Body of pancreas (tissue), 4 donors: ENCODE measurements at regions not wholly inside any gene's neighbourhood (a gene's known extent, or its start where the extent isn't known, plus 50 kb on each side); places are given as distances from the start of the nearest gene placed in this dataset.
A peak's percentile ranks its signal among the peaks of the same experiment; 100 is the strongest.

Experiments
- ATAC-seq: fragments of 150-250 bp; one replicate; pipeline ENCODE4 v1.9.1; 2016
- DNase-seq, 4 donors: peaks; one replicate each; pipeline ENCODE4 v3.0.0-alpha.2; 2019
- H3K27ac ChIP-seq, 4 donors: fragments of 200-600 bp; sonication (generic); 1 replicate in 3 of 4; 2 replicates in 1 of 4; pipeline versions ENCODE4 v1.5.1 to v1.6.1; 2016 to 2019; ENCODE audit warnings: mild to moderate bottlenecking in 1 of 4, mixed read lengths in 1 of 4, moderate library complexity in 1 of 4
- H3K27me3 ChIP-seq, 2 donors: fragments of 200-600 bp; sonication (generic); one replicate each; pipeline ENCODE4 v1.6.0; 2016; ENCODE audit warnings: mild to moderate bottlenecking in 1 of 2
- H3K36me3 ChIP-seq, 2 donors: fragments of 200-600 bp; sonication (generic); replicated peaks in 1 of 2; 2 replicates each; pipeline ENCODE4 v1.5.1; 2016; ENCODE audit warnings: low read depth in 2 of 2; ENCODE audit not compliant: insufficient read depth in 1 of 2
- H3K4me1 ChIP-seq: fragments of 200-600 bp; sonication (generic); one replicate; pipeline ENCODE4 v1.6.0; 2016
- H3K4me3 ChIP-seq, 2 donors: fragments of 200-600 bp; sonication (generic); 1 replicate in 1 of 2; 2 replicates in 1 of 2; pipeline ENCODE4 v1.5.1; 2016 to 2019
- H3K9me3 ChIP-seq, 3 donors: fragments of 200-600 bp; sonication (generic); 1 replicate in 2 of 3; 2 replicates in 1 of 3; pipeline ENCODE4 v1.5.1; 2016
- CTCF ChIP-seq, 7 experiments: fragments of 450-650 bp in 4 of 7; fragments of 200-600 bp in 3 of 7; sonication (generic) in 3 of 7; IDR thresholded peaks; one replicate each; pipeline ENCODE4 v1.5.1; 2016 to 2019; ENCODE audit warnings: antibody characterized with exemption in 7 of 7
- POLR2A ChIP-seq, 3 donors: fragments of 450-650 bp; IDR thresholded peaks; one replicate each; pipeline ENCODE4 v1.6.1; 2016; ENCODE audit warnings: antibody characterized with exemption in 3 of 3, mild to moderate bottlenecking in 2 of 3
- WGBS, 2 donors: methylation state at CpG; one replicate each; pipeline ENCODE4 v1.1.5; 2017; 5-methylcytosine and 5-hydroxymethylcytosine counted together
- intact Hi-C: fragments of 100-400 bp; cut with DNase I; formaldehyde crosslinking; loops from one replicate; pipeline ENCODE4 v1.15.1; 2023

- no peak overlapping the region for H3K27ac ChIP-seq
- TF ChIP-seq POLR2A (IDR thresholded peaks at IDR 0.05) (no peak), CTCF (IDR thresholded peaks at IDR 0.05) (no peak)
- ATAC-seq (no peak), DNase-seq (no peak)
- intact Hi-C loops, result no loop called here
- no peaks in the 10 kb centered on the region for H3K36me3 ChIP-seq
- no peak overlapping the region for H3K4me3 ChIP-seq
- H3K27me3 ChIP-seq, result no peaks in the 10 kb centered on the region
- H3K4me1 ChIP-seq, result no peaks in the 10 kb centered on the region
- H3K9me3 ChIP-seq, result no peaks in the 10 kb centered on the region
- WGBS, 2 donors, result 55 to 75% methylated on average over 1 of the region's 1 CpG
Observed at GRCh38 chr3:109804697-109805096, 467.4 kb upstream of the DPPA4 start.

GRCh38 chr3:109806929-109807328 is 469.6 kb upstream of the DPPA4 start:
- Histone ChIP-seq H3K4me3 (no peak overlapping the region), H3K27ac (no peak overlapping the region), H3K36me3 (no peaks in the 10 kb centered on the region), H3K9me3 (no peaks in the 10 kb centered on the region), H3K27me3 (no peaks in the 10 kb centered on the region), H3K4me1 (no peaks in the 10 kb centered on the region)
- TF ChIP-seq POLR2A (IDR thresholded peaks at IDR 0.05) (no peak), CTCF (IDR thresholded peaks at IDR 0.05) (no peak)
- intact Hi-C loops, result no loop called here
- 45 to 57% methylated on average over 4 of the region's 4 CpGs for WGBS, 2 donors
- ATAC-seq (peak; percentile 33), DNase-seq (peak in 1 of 4 donors; percentile 11)

- Histone ChIP-seq H3K4me3 (no peak overlapping the region), H3K27ac (no peak overlapping the region), H3K36me3 (no peaks in the 10 kb centered on the region), H3K9me3 (no peaks in the 10 kb centered on the region), H3K4me1 (no peaks in the 10 kb centered on the region), H3K27me3 (no peaks in the 10 kb centered on the region)
- no peak for DNase-seq
- WGBS, 2 donors, result 75 to 76% methylated on average over 3 of the region's 3 CpGs
- no peak for TF ChIP-seq CTCF (IDR thresholded peaks at IDR 0.05)
- TF ChIP-seq POLR2A (IDR thresholded peaks at IDR 0.05), result no peak
- no peak for ATAC-seq
- intact Hi-C loops, result no loop called here
Observed at GRCh38 chr3:109809513-109809912, 472.2 kb upstream of the DPPA4 start.

- H3K36me3 ChIP-seq, result no peaks in the 10 kb centered on the region
- no peak overlapping the region for H3K4me3 ChIP-seq
- H3K4me1 ChIP-seq, result no peaks in the 10 kb centered on the region
- ATAC-seq, result no peak
- TF ChIP-seq CTCF (IDR thresholded peaks at IDR 0.05), result no peak
- no peak for TF ChIP-seq POLR2A (IDR thresholded peaks at IDR 0.05)
- no peaks in the 10 kb centered on the region for H3K9me3 ChIP-seq
- intact Hi-C loops, result no loop called here
- no peak overlapping the region for H3K27ac ChIP-seq
- H3K27me3 ChIP-seq, result no peaks in the 10 kb centered on the region
- no peak for DNase-seq
- 23% methylated on average over 3 of the region's 3 CpGs for WGBS, 2 donors
Observed at GRCh38 chr3:109818081-109818480, 480.7 kb upstream of the DPPA4 start.

- H3K4me1 ChIP-seq, result no peaks in the 10 kb centered on the region
- H3K36me3 ChIP-seq, result no peaks in the 10 kb centered on the region
- 53 to 55% methylated on average over 6 of the region's 6 CpGs for WGBS, 2 donors
- DNase-seq, result no peak
- no peak for TF ChIP-seq POLR2A (IDR thresholded peaks at IDR 0.05)
- TF ChIP-seq CTCF (IDR thresholded peaks at IDR 0.05), result no peak
- no peak for ATAC-seq
- intact Hi-C loops, result no loop called here
- H3K4me3 ChIP-seq, result no peak overlapping the region
- H3K27ac ChIP-seq, result no peak overlapping the region
- no peaks in the 10 kb centered on the region for H3K9me3 ChIP-seq
- no peaks in the 10 kb centered on the region for H3K27me3 ChIP-seq
Observed at GRCh38 chr3:109819734-109820133, 482.4 kb upstream of the DPPA4 start.
